Activated naive CD4-positive, alpha-beta T cell treated with anti-CD3 and anti-CD28 coated beads for 36 hours (primary cell): ENCODE measurements at regions not wholly inside any gene's neighbourhood (a gene's known extent, or its start where the extent isn't known, plus 50 kb on each side); places are given as distances from the start of the nearest gene placed in this dataset.
"Not testable (repeated sequence)": the region's sequence is repeated elsewhere in the genome, so short reads cannot be mapped to it uniquely, and the experiment has no call there.

ENCODE experiments used
- CTCF ChIA-PET: fragments of 350-600 bp; sonication (Branson Sonifier 250); formaldehyde crosslinking; loops from one replicate; lab custom pipeline; 2021; ENCODE audit warnings: antibody characterized with exemption; lab: Charles Lee
- DNase-seq: peaks from one replicate; pipeline ENCODE4 v3.0.0-alpha.2; 2020
- H3K27ac Mint-ChIP-seq: one replicate; pipeline ENCODE4 v1.8.0; 2021; ENCODE audit warnings: mild to moderate bottlenecking, mixed read lengths
- H3K27me3 Mint-ChIP-seq: one replicate; pipeline ENCODE4 v1.8.0; 2021; ENCODE audit warnings: low read depth, mixed read lengths
- H3K36me3 Mint-ChIP-seq: one replicate; pipeline ENCODE4 v1.8.0; 2021; ENCODE audit warnings: low read depth, mixed read lengths
- H3K4me1 Mint-ChIP-seq: one replicate; pipeline ENCODE4 v1.8.0; 2021; ENCODE audit warnings: low read depth, mixed read lengths
- H3K4me3 Mint-ChIP-seq: one replicate; pipeline ENCODE4 v1.8.0; 2021; ENCODE audit warnings: mild to moderate bottlenecking, moderate library complexity, mixed read lengths
- H3K9me3 Mint-ChIP-seq: one replicate; pipeline ENCODE4 v1.8.0; 2021; ENCODE audit warnings: mixed read lengths
- intact Hi-C: fragments of 100-400 bp; cut with micrococcal nuclease; formaldehyde crosslinking; loops from one replicate; pipeline ENCODE4 v1.15.1; 2023

DNA sequence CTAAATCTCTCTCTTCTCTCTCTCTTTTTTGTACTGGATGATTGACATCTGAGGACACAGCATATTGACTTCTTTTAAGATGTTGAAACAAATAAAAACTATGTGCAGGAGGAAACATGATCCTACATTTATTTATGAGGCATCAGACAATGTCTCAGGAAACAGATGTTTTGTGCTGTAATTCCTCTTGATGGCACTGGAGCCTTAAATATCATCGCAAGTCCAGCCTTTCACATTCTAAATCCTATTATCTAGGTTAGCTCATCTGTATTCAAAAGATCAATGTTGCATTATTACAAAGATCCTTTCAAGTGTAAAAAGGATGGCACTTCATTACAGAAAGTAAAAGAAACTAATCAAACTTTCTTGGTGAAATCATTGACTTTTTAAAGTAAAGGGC is 63.9 kb downstream of the MAT2B start:
- Mint-ChIP-seq H3K27ac (no peak overlapping the region), H3K9me3 (no peaks in the 10 kb centered on the region), H3K36me3 (no peaks in the 10 kb centered on the region), H3K4me1 (peaks cover 23% of the 10 kb centered on the region), H3K27me3 (peaks cover 55% of the 10 kb centered on the region), H3K4me3 (no peak overlapping the region)
- intact Hi-C loops, result loop anchor here (5.0 to 10.0 kb wide), 2 partner anchors 443 to 1886 kb away; no protein-coding TSS in a partner anchor
- CTCF ChIA-PET, result interaction anchor here (2.0 kb wide), 1 partner anchor 935 kb away, joined by 5 read pairs; no protein-coding TSS in a partner anchor
- DNase-seq, result no peak

DNA sequence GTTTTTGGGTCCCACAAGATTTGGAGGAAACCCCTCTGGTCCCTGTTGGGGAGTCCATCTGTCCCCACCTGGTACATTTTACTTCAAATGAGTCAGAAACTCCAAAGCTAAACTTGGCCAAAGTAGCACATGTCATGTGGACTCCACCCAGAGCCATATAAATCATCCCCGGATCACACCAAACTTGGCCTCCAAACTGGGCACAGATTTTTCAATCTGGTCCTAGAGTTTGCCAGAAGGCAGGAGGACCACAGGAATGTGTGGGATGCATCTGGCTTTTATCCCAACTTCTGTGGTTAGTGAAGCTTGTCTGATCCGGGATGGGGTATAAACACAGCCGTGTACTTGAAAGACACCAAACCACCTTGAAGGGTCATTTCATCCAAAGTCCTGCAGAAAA is 66.3 kb downstream of the MAT2B start:
- CTCF ChIA-PET, result no interaction called here
- no peaks in the 10 kb centered on the region for H3K9me3 Mint-ChIP-seq
- peaks cover 5% of the 10 kb centered on the region for H3K4me1 Mint-ChIP-seq
- H3K36me3 Mint-ChIP-seq, result no peaks in the 10 kb centered on the region
- DNase-seq, result no peak
- peaks cover 36% of the 10 kb centered on the region for H3K27me3 Mint-ChIP-seq
- intact Hi-C loops, result no loop called here
- H3K27ac Mint-ChIP-seq, result no peak overlapping the region
- H3K4me3 Mint-ChIP-seq, result no peak overlapping the region

DNA sequence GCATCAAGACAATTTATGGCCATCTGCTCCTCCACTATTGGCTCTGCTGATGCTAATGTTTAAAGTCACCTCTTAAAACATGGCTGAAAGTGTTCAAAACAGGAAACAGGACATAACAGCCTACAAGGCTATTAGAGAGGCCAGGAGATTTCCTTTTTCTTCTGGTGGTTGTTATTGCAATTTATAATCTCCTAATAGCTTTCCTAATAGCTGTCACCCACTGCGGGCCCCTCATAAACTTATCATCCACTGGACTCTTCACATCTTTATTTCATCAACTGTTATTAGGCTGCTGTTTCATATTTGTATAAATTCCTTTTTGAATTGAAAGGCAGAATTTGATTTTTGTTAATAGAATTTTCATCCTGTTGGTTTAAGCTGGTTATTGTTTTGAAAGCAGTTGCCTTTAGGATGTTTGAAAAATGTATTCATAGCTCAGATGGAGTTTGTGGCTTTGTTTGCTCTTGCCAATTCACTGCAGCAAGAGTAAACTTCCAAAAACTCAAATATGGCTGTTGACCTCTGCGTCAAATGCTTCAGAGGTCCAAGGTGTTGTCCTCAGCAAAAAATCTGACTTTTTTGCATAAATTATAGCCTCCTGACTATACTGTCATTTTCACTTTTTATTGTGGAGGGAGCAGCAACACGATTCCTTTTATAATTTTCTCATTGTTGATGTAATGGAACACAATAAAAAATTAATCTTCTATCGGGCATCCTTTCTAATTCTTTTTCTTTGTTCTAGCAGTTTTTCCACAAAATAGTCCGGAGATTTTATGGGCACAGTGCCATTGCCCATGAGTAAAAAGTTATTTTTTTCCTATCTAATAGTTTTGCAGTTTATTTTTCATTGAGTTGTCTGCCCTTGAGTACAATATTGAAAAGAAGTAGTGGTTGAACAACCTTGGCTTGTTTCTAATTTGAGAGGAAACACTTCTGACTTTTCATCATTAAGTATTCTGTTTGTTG is 69.3 kb downstream of the MAT2B start:
- CTCF ChIA-PET, result no interaction called here
- Mint-ChIP-seq H3K27me3 (peaks cover 9% of the 10 kb centered on the region), H3K27ac (no peak overlapping the region), H3K9me3 (no peaks in the 10 kb centered on the region), H3K4me1 (no peaks in the 10 kb centered on the region), H3K4me3 (no peak overlapping the region), H3K36me3 (no peaks in the 10 kb centered on the region)
- no peak for DNase-seq
- intact Hi-C loops, result no loop called here

DNA sequence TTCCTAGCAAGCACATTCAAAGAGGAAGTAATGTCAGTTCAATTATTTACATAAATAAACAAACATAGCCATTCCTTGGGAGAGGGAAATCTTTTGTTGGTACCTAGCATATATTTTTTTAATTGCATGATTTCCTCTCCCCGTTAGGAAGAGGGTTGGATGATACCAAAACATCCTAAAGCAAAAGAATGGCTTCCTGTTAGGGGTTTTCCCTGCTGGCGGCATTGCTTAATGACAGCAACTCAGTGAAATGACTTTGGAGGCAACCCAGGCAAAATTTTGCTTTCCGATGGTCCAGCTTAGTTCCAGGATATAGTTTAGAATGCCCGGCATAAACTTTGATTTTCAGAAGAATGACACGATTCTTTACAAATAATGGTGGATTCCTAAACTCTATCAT is 73.2 kb downstream of the MAT2B start:
- no peak overlapping the region for H3K27ac Mint-ChIP-seq
- no peaks in the 10 kb centered on the region for H3K36me3 Mint-ChIP-seq
- intact Hi-C loops, result no loop called here
- no peaks in the 10 kb centered on the region for H3K9me3 Mint-ChIP-seq
- CTCF ChIA-PET, result interaction anchor here (1.2 kb wide), 1 partner anchor 17 kb away, joined by 3 read pairs; no protein-coding TSS in a partner anchor
- DNase-seq, result no peak
- no peak overlapping the region for H3K4me3 Mint-ChIP-seq
- H3K4me1 Mint-ChIP-seq, result no peaks in the 10 kb centered on the region
- H3K27me3 Mint-ChIP-seq, result peaks cover 12% of the 10 kb centered on the region

DNA sequence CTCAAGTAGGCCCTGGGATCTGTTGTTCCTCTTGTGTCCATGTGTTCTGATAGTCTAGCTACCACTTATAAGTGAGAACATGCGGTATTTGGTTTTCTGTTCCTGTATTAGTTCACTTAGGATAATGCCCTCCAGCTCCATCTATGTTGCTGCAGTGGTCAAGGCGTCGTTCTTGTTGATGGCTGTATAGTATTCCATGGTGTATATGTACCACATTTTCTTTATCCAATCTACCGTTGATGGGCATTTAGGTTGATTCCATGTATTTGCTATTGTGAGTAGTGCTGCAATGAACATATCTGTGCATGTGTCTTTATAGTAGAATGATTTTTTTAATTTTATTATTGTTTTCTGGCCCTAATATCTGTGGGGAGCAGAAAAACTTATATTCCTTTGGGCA is 74.3 kb downstream of the MAT2B start:
- intact Hi-C loops, result no loop called here
- CTCF ChIA-PET, result interaction anchor here (0.6 to 1.2 kb wide), 2 partner anchors 18 to 283 kb away, joined by 3 read pairs; no protein-coding TSS in a partner anchor
- peaks cover 12% of the 10 kb centered on the region for H3K27me3 Mint-ChIP-seq
- no peak overlapping the region for H3K4me3 Mint-ChIP-seq
- no peaks in the 10 kb centered on the region for H3K4me1 Mint-ChIP-seq
- no peak overlapping the region for H3K27ac Mint-ChIP-seq
- DNase-seq, result no peak
- H3K36me3 Mint-ChIP-seq, result no peaks in the 10 kb centered on the region
- no peaks in the 10 kb centered on the region for H3K9me3 Mint-ChIP-seq

DNA sequence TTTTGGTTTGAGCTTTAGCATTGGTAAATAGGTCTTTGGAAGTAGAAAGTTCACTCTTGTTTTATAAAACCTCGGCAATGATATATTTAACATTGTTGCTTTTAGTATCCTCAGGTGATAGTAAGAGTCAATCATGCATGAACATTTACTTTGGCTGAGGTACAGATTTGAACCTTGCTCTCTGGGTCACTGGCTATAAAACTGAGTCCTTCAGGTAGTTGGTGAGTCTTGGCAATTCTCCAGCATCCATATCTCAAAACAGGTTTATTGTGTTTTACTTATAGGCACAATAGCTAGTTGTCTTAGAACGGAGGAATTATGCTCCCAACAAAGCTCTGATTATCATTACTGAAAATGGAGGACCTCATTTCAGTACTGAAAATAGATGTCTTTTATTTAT is 75.1 kb downstream of the MAT2B start:
- intact Hi-C loops, result no loop called here
- H3K9me3 Mint-ChIP-seq, result no peaks in the 10 kb centered on the region
- H3K4me1 Mint-ChIP-seq, result no peaks in the 10 kb centered on the region
- H3K27ac Mint-ChIP-seq, result no peak overlapping the region
- peaks cover 12% of the 10 kb centered on the region for H3K27me3 Mint-ChIP-seq
- DNase-seq, result no peak
- H3K36me3 Mint-ChIP-seq, result no peaks in the 10 kb centered on the region
- CTCF ChIA-PET, result no interaction called here
- H3K4me3 Mint-ChIP-seq, result no peak overlapping the region

DNA sequence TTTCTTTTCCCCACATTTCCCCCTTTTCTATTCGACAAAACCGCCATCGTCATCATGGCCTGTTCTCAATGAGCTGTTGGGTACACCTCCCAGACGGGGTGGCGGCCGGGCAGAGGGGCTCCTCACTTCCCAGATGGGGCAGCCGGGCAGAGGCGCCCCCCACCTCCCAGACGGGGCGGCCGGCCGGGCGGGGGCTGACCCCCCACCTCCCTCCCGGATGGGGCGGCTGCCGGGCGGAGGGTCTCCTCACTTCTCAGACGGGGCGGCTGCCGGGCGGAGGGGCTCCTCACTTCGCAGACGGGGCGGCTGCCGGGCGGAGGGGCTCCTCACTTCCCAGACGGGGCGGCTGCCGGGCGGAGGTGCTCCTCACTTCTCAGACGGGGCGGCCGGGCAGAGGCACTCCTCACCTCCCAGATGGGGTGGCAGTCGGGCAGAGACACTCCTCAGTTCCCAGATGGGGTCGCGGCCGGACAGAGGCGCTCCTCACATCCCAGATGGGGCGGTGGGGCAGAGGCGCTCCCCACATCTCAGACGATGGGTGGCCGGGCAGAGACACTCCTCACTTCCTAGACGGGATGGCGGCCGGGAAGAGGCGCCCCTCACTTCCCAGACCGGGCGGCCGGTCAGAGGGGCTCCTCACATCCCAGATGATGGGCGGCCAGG is 78.2 kb downstream of the MAT2B start:
- H3K9me3 Mint-ChIP-seq, H3K4me1 Mint-ChIP-seq, CTCF ChIA-PET, DNase-seq, H3K36me3 Mint-ChIP-seq, H3K27ac Mint-ChIP-seq, intact Hi-C loops, H3K4me3 Mint-ChIP-seq: not testable (repeated sequence)
- peaks cover 20% of the 10 kb centered on the region for H3K27me3 Mint-ChIP-seq

DNA sequence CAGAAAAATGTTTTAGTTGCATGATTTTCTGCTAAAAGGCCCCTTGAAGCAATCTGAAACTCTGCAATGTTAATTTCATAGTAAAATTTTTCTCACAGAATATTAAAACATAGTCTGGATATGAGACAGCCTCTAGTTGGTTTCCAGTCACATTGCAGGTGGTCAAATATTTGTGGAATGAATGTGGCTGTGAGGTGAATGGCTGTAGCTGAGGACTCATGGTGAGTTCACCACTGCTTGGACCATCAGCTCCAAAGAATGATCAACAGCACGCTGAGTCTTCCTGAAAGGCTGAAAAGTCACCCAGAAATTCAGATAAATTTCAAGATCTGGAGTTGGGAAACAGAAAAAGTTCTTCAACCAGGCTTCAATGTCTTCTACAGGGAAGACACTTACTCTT is 79.8 kb downstream of the MAT2B start:
- Mint-ChIP-seq H3K9me3 (no peaks in the 10 kb centered on the region), H3K27me3 (peaks cover 19% of the 10 kb centered on the region), H3K4me3 (no peak overlapping the region), H3K36me3 (no peaks in the 10 kb centered on the region), H3K4me1 (no peaks in the 10 kb centered on the region), H3K27ac (no peak overlapping the region)
- no peak for DNase-seq
- CTCF ChIA-PET, result no interaction called here
- intact Hi-C loops, result no loop called here

DNA sequence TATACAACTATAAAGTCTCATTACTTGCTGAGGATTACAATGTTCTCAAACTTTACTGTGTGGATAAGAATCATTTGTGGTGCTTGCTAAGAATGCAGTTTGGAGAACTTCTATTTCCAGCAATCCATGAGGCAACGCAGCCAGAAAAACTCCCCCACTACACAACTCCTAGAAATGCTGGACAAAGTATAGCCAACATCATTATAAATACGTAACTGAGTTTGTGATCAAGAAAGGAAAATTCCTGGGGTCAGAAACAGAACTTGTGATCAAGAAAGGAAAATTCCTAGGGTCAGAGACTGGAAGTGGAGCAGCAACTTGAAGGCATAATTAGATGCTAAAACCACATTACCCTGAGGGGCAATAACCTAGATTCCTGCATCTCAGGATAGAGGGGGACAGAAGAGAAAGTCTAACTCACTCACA is 81.1 kb downstream of the MAT2B start:
- intact Hi-C loops, result no loop called here
- Mint-ChIP-seq H3K9me3 (no peaks in the 10 kb centered on the region), H3K36me3 (no peaks in the 10 kb centered on the region), H3K27me3 (peaks cover 13% of the 10 kb centered on the region), H3K4me3 (no peak overlapping the region), H3K4me1 (no peaks in the 10 kb centered on the region), H3K27ac (no peak overlapping the region)
- no peak for DNase-seq
- CTCF ChIA-PET, result no interaction called here

DNA sequence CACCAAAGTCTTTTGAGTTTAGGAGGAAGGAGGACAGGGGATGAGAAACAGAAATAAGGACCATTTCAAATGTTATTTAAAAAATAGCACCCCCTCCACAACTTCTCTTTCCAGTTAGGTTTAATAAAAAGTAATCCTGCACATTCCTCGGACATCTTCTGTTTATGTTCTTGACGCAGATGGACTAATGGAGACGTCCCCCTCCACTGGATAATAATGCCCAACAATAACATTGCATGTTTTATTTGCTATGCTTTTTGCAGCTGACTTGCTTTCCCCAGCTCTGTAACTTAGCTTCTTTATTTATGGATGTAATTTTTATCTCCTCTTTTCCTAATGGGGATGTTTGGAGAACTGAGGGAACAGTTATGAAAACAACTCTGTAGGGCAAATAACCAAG is 89.5 kb downstream of the MAT2B start:
- Mint-ChIP-seq H3K9me3 (no peaks in the 10 kb centered on the region), H3K27me3 (peaks cover 21% of the 10 kb centered on the region), H3K4me1 (no peaks in the 10 kb centered on the region), H3K27ac (no peak overlapping the region), H3K36me3 (no peaks in the 10 kb centered on the region), H3K4me3 (no peak overlapping the region)
- no peak for DNase-seq
- CTCF ChIA-PET, result no interaction called here
- intact Hi-C loops, result no loop called here

DNA sequence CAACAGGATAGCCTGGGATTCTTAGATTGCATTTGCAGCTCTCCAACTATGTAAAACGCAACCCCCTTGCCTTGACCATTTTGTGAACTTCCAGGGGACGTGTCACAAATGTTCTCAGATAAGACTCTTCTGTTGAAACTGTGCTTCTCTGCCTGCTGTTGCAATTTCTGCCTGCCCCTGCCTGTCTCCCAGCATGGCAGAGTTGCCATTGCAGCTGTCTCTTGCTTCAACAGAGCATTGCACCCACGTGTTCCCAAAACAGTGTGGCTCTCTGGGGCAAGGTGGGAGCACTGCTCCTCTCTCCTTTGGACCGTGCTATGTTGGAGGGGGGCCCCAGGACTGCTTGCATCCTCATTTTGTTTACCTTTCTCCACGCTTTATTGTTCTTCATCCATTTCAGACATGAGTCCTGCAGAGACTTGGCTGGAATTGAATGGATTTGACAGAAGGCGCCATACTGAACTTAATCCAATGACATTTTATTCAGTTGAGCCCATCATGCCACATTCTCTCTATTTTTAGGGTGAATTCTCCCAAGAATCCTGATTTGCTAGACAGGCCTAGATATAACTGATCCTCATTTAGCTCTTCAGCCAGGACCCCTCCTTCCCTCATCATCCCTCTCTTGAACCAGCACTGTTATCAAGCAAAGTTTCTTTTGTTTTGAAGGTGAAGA is 90.7 kb downstream of the MAT2B start:
- DNase-seq, result no peak
- Mint-ChIP-seq H3K36me3 (no peaks in the 10 kb centered on the region), H3K27ac (no peak overlapping the region), H3K4me1 (no peaks in the 10 kb centered on the region), H3K9me3 (no peaks in the 10 kb centered on the region), H3K4me3 (no peak overlapping the region), H3K27me3 (peaks cover 31% of the 10 kb centered on the region)
- intact Hi-C loops, result no loop called here
- CTCF ChIA-PET, result no interaction called here

DNA sequence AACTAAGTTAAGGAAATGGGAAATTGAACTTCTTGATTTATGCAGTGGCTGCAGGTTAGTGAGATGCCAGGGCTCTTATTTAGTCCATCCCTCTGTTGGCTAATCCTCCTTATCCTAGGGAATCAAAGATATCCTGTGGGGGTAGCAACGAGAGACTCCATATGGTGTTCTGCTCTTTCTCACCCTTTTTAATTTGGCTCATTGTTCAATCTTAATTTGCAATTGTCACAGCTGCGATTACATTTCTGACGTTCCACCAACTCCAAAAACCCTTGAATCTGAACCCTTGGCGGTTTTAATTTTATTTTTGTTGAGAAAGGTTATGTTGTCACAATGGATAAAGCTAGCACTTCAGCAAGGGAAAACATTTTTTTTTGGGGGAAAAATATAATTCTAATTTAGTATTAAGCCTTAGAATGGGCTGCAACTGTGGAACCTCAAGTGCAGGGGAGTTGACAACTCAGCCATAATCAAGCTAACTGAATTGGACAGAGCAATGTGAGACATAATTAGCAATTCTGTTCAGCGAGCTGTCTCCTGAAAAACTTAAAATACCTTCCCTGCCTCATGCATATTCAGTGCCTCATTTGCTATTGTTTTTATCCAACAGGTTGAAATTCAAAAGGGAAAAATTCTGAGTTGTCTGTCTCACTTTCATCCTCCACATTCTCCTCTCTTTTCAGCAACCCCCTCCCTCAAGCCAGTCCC is 91.3 kb downstream of the MAT2B start:
- DNase-seq, result no peak
- CTCF ChIA-PET, result no interaction called here

More for the DNA sequence above, 91.3 kb downstream of the MAT2B start:
- intact Hi-C loops, result no loop called here
- Mint-ChIP-seq H3K9me3 (no peaks in the 10 kb centered on the region), H3K27me3 (peaks cover 32% of the 10 kb centered on the region), H3K4me1 (no peaks in the 10 kb centered on the region), H3K36me3 (no peaks in the 10 kb centered on the region), H3K4me3 (no peak overlapping the region), H3K27ac (no peak overlapping the region)
